HCT116 (cell line): ENCODE measurements at regions not wholly inside any gene's neighbourhood (a gene's known extent, or its start where the extent isn't known, plus 50 kb on each side); places are given as distances from the start of the nearest gene placed in this dataset.

ENCODE experiments used
- ATAC-seq: fragments of 200-7000 bp; cut with Tn5 transposase; 2 replicates; pipeline ENCODE4 v1.9.1; 2020; ENCODE audit warnings: mild to moderate bottlenecking, moderate library complexity
- BruUV-seq: library from RNA; stranded (reverse); fragments of 400-500 nt; replicated peaks from 2 replicates; lab custom pipeline; 2021; lab: Mats Ljungman, UMichigan
- CTCF ChIA-PET: fragments of 300-600 bp; sonication (Branson Sonifier 250); formaldehyde crosslinking; loops from one replicate; lab custom pipeline; 2021; ENCODE audit warnings: antibody characterized with exemption; lab: Charles Lee
- POLR2A ChIA-PET: fragments of 300-600, 350-600 bp; sonication (Branson Sonifier 250); formaldehyde crosslinking; loops from one replicate; lab custom pipeline; 2021; ENCODE audit warnings: antibody characterized with exemption; lab: Charles Lee
- RAD21 ChIA-PET, 2 experiments: fragments of 300-600 bp; sonication (Branson Sonifier 250); formaldehyde crosslinking; loops; one replicate each; lab custom pipeline; 2023; ENCODE audit warnings: low total read pairs in 2 of 2; ENCODE audit not compliant: uncharacterized antibody in 2 of 2, unreplicated experiment in 2 of 2, low non-redundant PET in 1 of 2; lab: Charles Lee
- DNase-seq: peaks from one replicate; pipeline ENCODE4 v3.0.0-alpha.2; 2010; ENCODE audit warnings: low read depth, low spot score
- H2AFZ ChIP-seq: fragments of 200-600 bp; shearing (Covaris generic), sonication (generic); 2 replicates; pipeline ENCODE4 v1.6.1; 2017; ENCODE audit warnings: low read depth, mixed run types, mixed read lengths, antibody characterized with exemption, low read length; ENCODE audit not compliant: poor library complexity, severe bottlenecking
- H3K27ac ChIP-seq: 2 replicates; pipeline ENCODE4 v1.5.1; 2012; ENCODE audit warnings: low read depth, low read length
- H3K27me3 ChIP-seq: fragments of 200-600 bp; sonication (generic); 2 replicates; pipeline ENCODE4 v1.6.1; 2016; ENCODE audit warnings: mixed run types, low read length, mixed read lengths; ENCODE audit not compliant: insufficient read depth
- H3K36me3 ChIP-seq, 2 experiments: fragments of 200-500 bp in 1 of 2; fragments of 200-600 bp in 1 of 2; sonication (Bioruptor generic) in 1 of 2; sonication (generic) in 1 of 2; 2 replicates each; pipeline versions ENCODE4 v1.5.1 to v1.6.1; 2014 to 2016; ENCODE audit warnings: low read length in 2 of 2, inconsistent platforms in 1 of 2, mixed read lengths in 1 of 2, mixed run types in 1 of 2; ENCODE audit not compliant: insufficient read depth in 2 of 2, control insufficient read depth in 1 of 2
- H3K4me1 ChIP-seq, 2 experiments: fragments of 200-600 bp in 1 of 2; sonication (generic) in 1 of 2; 2 replicates each; pipeline versions ENCODE4 v1.5.1 to v1.6.1; 2012 to 2017; ENCODE audit warnings: low read length in 2 of 2, inconsistent platforms in 1 of 2, mild to moderate bottlenecking in 1 of 2, mixed read lengths in 1 of 2, mixed run types in 1 of 2, moderate library complexity in 1 of 2; ENCODE audit not compliant: insufficient read depth in 2 of 2, control insufficient read depth in 1 of 2
- H3K4me2 ChIP-seq: fragments of 200-600 bp; sonication (generic); 2 replicates; pipeline ENCODE4 v1.6.1; 2017; ENCODE audit warnings: mixed run types, low read length, mixed read lengths
- H3K4me3 ChIP-seq, 2 experiments: fragments of 200-600 bp in 1 of 2; sonication (generic) in 1 of 2; replicated peaks in 1 of 2; 2 replicates each; pipeline ENCODE4 v1.5.1; 2011 to 2016; ENCODE audit warnings: low read length in 2 of 2, control low read depth in 1 of 2, low read depth in 1 of 2, mild to moderate bottlenecking in 1 of 2, mixed read lengths in 1 of 2, mixed run types in 1 of 2
- H3K79me2 ChIP-seq: fragments of 200-600 bp; sonication (generic); 2 replicates; pipeline ENCODE4 v1.6.1; 2017; ENCODE audit warnings: mild to moderate bottlenecking, mixed run types, low read length, moderate library complexity, mixed read lengths; ENCODE audit not compliant: insufficient read depth
- H3K9ac ChIP-seq: fragments of 200-600 bp; sonication (generic); 2 replicates; pipeline ENCODE4 v1.6.1; 2016; ENCODE audit warnings: low read length, mixed read lengths
- H3K9me2 ChIP-seq: fragments of 200-600 bp; sonication (generic), shearing (Covaris generic); 2 replicates; pipeline ENCODE4 v1.6.1; 2017; ENCODE audit warnings: mixed run types, mild to moderate bottlenecking, moderate library complexity; ENCODE audit not compliant: insufficient read depth
- H3K9me3 ChIP-seq, 2 experiments: fragments of 200-500 bp in 1 of 2; fragments of 200-600 bp in 1 of 2; sonication (Bioruptor generic) in 1 of 2; sonication (generic) in 1 of 2; 2 replicates each; pipeline ENCODE4 v1.6.1; 2014 to 2017; ENCODE audit warnings: low read length in 2 of 2, mixed read lengths in 2 of 2, inconsistent platforms in 1 of 2, low read depth in 1 of 2, mild to moderate bottlenecking in 1 of 2, mixed run types in 1 of 2, moderate library complexity in 1 of 2; ENCODE audit not compliant: control insufficient read depth in 1 of 2, insufficient read depth in 1 of 2
- H4K20me1 ChIP-seq: fragments of 200-600 bp; sonication (generic), shearing (Covaris generic); 2 replicates; pipeline ENCODE4 v1.6.1; 2017; ENCODE audit warnings: mixed run types, mild to moderate bottlenecking, moderate library complexity; ENCODE audit not compliant: insufficient read depth
- EZH2 ChIP-seq: fragments of 200-600 bp; sonication (generic); IDR thresholded peaks from 2 replicates; pipeline ENCODE4 v1.6.1; 2017; ENCODE audit warnings: antibody characterized with exemption, mixed run types
- MAX ChIP-seq: IDR thresholded peaks from 2 replicates; pipeline ENCODE4 v1.6.1; 2012
- SP1 ChIP-seq: IDR thresholded peaks from 2 replicates; pipeline ENCODE4 v1.6.1; 2012; ENCODE audit warnings: low read depth
- TCF7L2 ChIP-seq: IDR thresholded peaks from 2 replicates; pipeline ENCODE4 v1.7.0; 2011; ENCODE audit warnings: borderline replicate concordance, inconsistent platforms; ENCODE audit not compliant: insufficient read depth, insufficient read length; ENCODE audit errors: extremely low read depth
- YY1 ChIP-seq: IDR thresholded peaks from 2 replicates; pipeline ENCODE4 v1.6.1; 2011; ENCODE audit warnings: low read length, low read depth, moderate library complexity, mild to moderate bottlenecking; ENCODE audit not compliant: insufficient replicate concordance; ENCODE audit errors: extremely low read depth
- ZBTB33 ChIP-seq: IDR thresholded peaks from 2 replicates; pipeline ENCODE4 v1.6.1; 2011; ENCODE audit warnings: mild to moderate bottlenecking, low read length, moderate library complexity; ENCODE audit not compliant: insufficient replicate concordance; ENCODE audit errors: extremely low read depth
- intact Hi-C: fragments of 100-400 bp; cut with micrococcal nuclease; formaldehyde crosslinking; loops from 2 replicates; pipeline ENCODE4 v1.10.0; 2022
- TF ChIP-seq, protein P1 (sequence below), 3 experiments: fragments of 200-600 bp in 1 of 3; sonication (generic) in 1 of 3; IDR thresholded peaks in 2 of 3; conservative IDR thresholded peaks in 1 of 3; 2 replicates each; pipeline ENCODE4 v1.5.1; 2012 to 2017; ENCODE audit warnings: low read depth in 2 of 3, low read length in 2 of 3, antibody characterized with exemption in 1 of 3, borderline replicate concordance in 1 of 3, control low read depth in 1 of 3, mild to moderate bottlenecking in 1 of 3, mixed read lengths in 1 of 3, mixed run types in 1 of 3, moderate library complexity in 1 of 3; ENCODE audit not compliant: insufficient read depth in 1 of 3
- TF ChIP-seq, protein P2 (sequence below): IDR thresholded peaks from 2 replicates; pipeline ENCODE4 v1.6.1; 2012

DNA sequence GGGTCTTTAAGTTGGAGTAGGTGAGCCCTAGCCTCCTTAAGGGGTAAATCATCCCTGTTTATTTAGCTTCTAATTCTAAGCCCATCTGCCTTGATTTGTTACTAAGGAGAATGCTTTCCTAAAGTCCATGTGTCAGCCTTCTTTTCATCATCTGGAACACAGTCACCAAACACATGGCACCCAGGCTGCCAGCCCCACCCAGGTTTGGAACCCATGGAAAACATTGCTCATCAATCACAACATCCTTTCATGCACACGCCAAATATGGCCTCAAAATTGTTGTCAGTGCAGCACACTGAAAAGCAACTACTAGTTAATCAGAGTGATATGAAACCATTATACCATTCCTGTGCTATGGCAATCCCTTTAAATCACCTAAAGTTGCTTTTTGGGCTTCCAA, 386.7 kb upstream of the ESRRG start:
- CTCF ChIA-PET = no interaction called here
- no TSS peak for BruUV-seq
- TF ChIP-seq TCF7L2 (no peak), SP1 (no peak), EZH2 (no peak), ZBTB33 (no peak), MAX (no peak), YY1 (no peak)
- TF ChIP-seq, protein P1, sequence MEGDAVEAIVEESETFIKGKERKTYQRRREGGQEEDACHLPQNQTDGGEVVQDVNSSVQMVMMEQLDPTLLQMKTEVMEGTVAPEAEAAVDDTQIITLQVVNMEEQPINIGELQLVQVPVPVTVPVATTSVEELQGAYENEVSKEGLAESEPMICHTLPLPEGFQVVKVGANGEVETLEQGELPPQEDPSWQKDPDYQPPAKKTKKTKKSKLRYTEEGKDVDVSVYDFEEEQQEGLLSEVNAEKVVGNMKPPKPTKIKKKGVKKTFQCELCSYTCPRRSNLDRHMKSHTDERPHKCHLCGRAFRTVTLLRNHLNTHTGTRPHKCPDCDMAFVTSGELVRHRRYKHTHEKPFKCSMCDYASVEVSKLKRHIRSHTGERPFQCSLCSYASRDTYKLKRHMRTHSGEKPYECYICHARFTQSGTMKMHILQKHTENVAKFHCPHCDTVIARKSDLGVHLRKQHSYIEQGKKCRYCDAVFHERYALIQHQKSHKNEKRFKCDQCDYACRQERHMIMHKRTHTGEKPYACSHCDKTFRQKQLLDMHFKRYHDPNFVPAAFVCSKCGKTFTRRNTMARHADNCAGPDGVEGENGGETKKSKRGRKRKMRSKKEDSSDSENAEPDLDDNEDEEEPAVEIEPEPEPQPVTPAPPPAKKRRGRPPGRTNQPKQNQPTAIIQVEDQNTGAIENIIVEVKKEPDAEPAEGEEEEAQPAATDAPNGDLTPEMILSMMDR (IDR thresholded peaks at IDR 0.05 in 2 of 3, conservative IDR thresholded peaks at IDR 0.05 in 1 of 3; ENCODE audit: borderline replicate concordance in 1 of 3, insufficient read depth in 1 of 3, low read depth in 2 of 3, low read length in 2 of 3) = no peak
- TF ChIP-seq, protein P2, sequence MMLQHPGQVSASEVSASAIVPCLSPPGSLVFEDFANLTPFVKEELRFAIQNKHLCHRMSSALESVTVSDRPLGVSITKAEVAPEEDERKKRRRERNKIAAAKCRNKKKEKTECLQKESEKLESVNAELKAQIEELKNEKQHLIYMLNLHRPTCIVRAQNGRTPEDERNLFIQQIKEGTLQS = no peak
- TF ChIP-seq, all 23 proteins: peak for 0

More for the DNA sequence above, 386.7 kb upstream of the ESRRG start:
- Histone ChIP-seq H3K27me3 (no peaks in the 10 kb centered on the region), H3K9me3 (no peaks in the 10 kb centered on the region), H3K4me1 (no peaks in the 10 kb centered on the region), H3K79me2 (no peaks in the 10 kb centered on the region), H3K4me3 (no peak overlapping the region), H3K4me2 (no peak overlapping the region), H3K9ac (no peak overlapping the region), H4K20me1 (no peaks in the 10 kb centered on the region), H3K27ac (no peak overlapping the region), H3K9me2 (no peaks in the 10 kb centered on the region), H3K36me3 (no peaks in the 10 kb centered on the region), H2AFZ (no peak overlapping the region)
- no peak for ATAC-seq
- no peak for DNase-seq
- POLR2A ChIA-PET = no interaction called here
- intact Hi-C loops = no loop called here
- RAD21 ChIA-PET = no interaction called here
